Mesenchymal stem cell (in vitro differentiated cells and primary cell): ENCODE measurements at regions not wholly inside any gene's neighbourhood (a gene's known extent, or its start where the extent isn't known, plus 50 kb on each side); places are given as distances from the start of the nearest gene placed in this dataset.

ENCODE experiments used
- DNase-seq: peaks from one replicate; pipeline ENCODE4 v3.0.0-alpha.2; 2013
- H2AFZ ChIP-seq: one replicate; pipeline ENCODE4 v1.6.1; 2013; ENCODE audit warnings: low read depth, mild to moderate bottlenecking, control low read depth, inconsistent platforms, low read length, moderate library complexity
- H2AK5ac ChIP-seq: 2 replicates; pipeline ENCODE4 v1.6.1; 2013; ENCODE audit warnings: low read length, moderate library complexity, mild to moderate bottlenecking, inconsistent platforms; ENCODE audit not compliant: severe bottlenecking
- H2BK120ac ChIP-seq: one replicate; pipeline ENCODE4 v1.6.1; 2013; ENCODE audit warnings: low read depth, mild to moderate bottlenecking, inconsistent platforms, low read length, moderate library complexity
- H2BK12ac ChIP-seq, 2 experiments: one replicate each; pipeline ENCODE4 v1.6.1; 2013; ENCODE audit warnings: inconsistent platforms in 2 of 2, low read length in 2 of 2, mild to moderate bottlenecking in 2 of 2, moderate library complexity in 2 of 2, control low read depth in 1 of 2
- H2BK15ac ChIP-seq: one replicate; pipeline ENCODE4 v1.6.1; 2013; ENCODE audit warnings: mild to moderate bottlenecking, low read depth, inconsistent platforms; ENCODE audit not compliant: poor library complexity, severe bottlenecking
- H2BK5ac ChIP-seq: 2 replicates; pipeline ENCODE4 v1.6.1; 2013; ENCODE audit warnings: low read depth, mild to moderate bottlenecking, low read length, control low read depth, inconsistent platforms; ENCODE audit not compliant: poor library complexity, severe bottlenecking
- H3K14ac ChIP-seq, 2 experiments: one replicate each; pipeline ENCODE4 v1.6.1; 2013; ENCODE audit warnings: inconsistent platforms in 2 of 2, low read length in 2 of 2, control low read depth in 1 of 2, mild to moderate bottlenecking in 1 of 2, moderate library complexity in 1 of 2
- H3K18ac ChIP-seq, 2 experiments: one replicate each; pipeline ENCODE4 v1.6.1; 2013; ENCODE audit warnings: inconsistent platforms in 2 of 2, low read length in 2 of 2, control low read depth in 1 of 2, low read depth in 1 of 2, mild to moderate bottlenecking in 1 of 2
- H3K23ac ChIP-seq, 2 experiments: one replicate each; pipeline ENCODE4 v1.6.1; 2013; ENCODE audit warnings: inconsistent platforms in 2 of 2, low read length in 2 of 2, mild to moderate bottlenecking in 2 of 2, moderate library complexity in 2 of 2, control low read depth in 1 of 2
- H3K27ac ChIP-seq: 2 replicates; pipeline ENCODE4 v1.5.1; 2013; ENCODE audit warnings: mild to moderate bottlenecking, moderate library complexity, low read length, control low read depth, inconsistent platforms; ENCODE audit not compliant: poor library complexity, severe bottlenecking
- H3K27me3 ChIP-seq, 2 experiments: 2 replicates each; pipeline versions ENCODE4 v1.6.1 to v1.7.0; 2013; ENCODE audit warnings: low read length in 2 of 2, mild to moderate bottlenecking in 2 of 2, moderate library complexity in 2 of 2, control low read depth in 1 of 2, inconsistent platforms in 1 of 2; ENCODE audit not compliant: control insufficient read depth in 1 of 2, insufficient read depth in 1 of 2
- H3K36me3 ChIP-seq, 2 experiments: 2 replicates each; pipeline versions ENCODE4 v1.6.1 to v1.7.0; 2013; ENCODE audit warnings: low read length in 2 of 2, control low read depth in 1 of 2, inconsistent platforms in 1 of 2, low read depth in 1 of 2, mild to moderate bottlenecking in 1 of 2; ENCODE audit not compliant: insufficient read depth in 2 of 2, control insufficient read depth in 1 of 2
- H3K4ac ChIP-seq, 2 experiments: one replicate each; pipeline ENCODE4 v1.6.1; 2013; ENCODE audit warnings: inconsistent platforms in 2 of 2, low read length in 2 of 2, mild to moderate bottlenecking in 2 of 2, moderate library complexity in 2 of 2, control low read depth in 1 of 2, low read depth in 1 of 2
- H3K4me1 ChIP-seq: 2 replicates; pipeline ENCODE4 v1.6.1; 2013; ENCODE audit warnings: low read depth, low read length, control low read depth; ENCODE audit not compliant: control insufficient read depth, insufficient read depth
- H3K4me2 ChIP-seq: 2 replicates; pipeline ENCODE4 v1.6.1; 2013; ENCODE audit warnings: low read length, mild to moderate bottlenecking, inconsistent platforms; ENCODE audit not compliant: poor library complexity, severe bottlenecking
- H3K4me3 ChIP-seq, 2 experiments: 2 replicates each; pipeline versions ENCODE4 v1.5.1 to v1.7.0; 2013; ENCODE audit warnings: low read length in 2 of 2, mild to moderate bottlenecking in 2 of 2, control low read depth in 1 of 2, low read depth in 1 of 2; ENCODE audit not compliant: insufficient read depth in 1 of 2
- H3K79me1 ChIP-seq: replicated peaks from 2 replicates; pipeline ENCODE4 v1.6.1; 2013; ENCODE audit warnings: mild to moderate bottlenecking, control low read depth, low read length, inconsistent platforms; ENCODE audit not compliant: poor library complexity, severe bottlenecking
- H3K9ac ChIP-seq: 2 replicates; pipeline ENCODE4 v1.7.0; 2013; ENCODE audit warnings: mild to moderate bottlenecking, low read length, moderate library complexity
- H3K9me3 ChIP-seq: 2 replicates; pipeline ENCODE4 v1.7.0; 2013; ENCODE audit warnings: mild to moderate bottlenecking, low read length; ENCODE audit not compliant: control insufficient read depth
- H4K8ac ChIP-seq: one replicate; pipeline ENCODE4 v1.6.1; 2013; ENCODE audit warnings: inconsistent platforms, mild to moderate bottlenecking, low read length, moderate library complexity
- H4K91ac ChIP-seq: one replicate; pipeline ENCODE4 v1.6.1; 2013; ENCODE audit warnings: mild to moderate bottlenecking, low read length, inconsistent platforms
- WGBS: methylation state at CpG from one replicate; pipeline ENCODE4 v1.1.7; 2013; ENCODE audit warnings: mixed read lengths; 5-methylcytosine and 5-hydroxymethylcytosine counted together

GRCh38 chr4:134326866-134327265 lies 125.3 kb upstream of the PABPC4L start:
- no peak overlapping the region for H2BK12ac ChIP-seq
- no peak overlapping the region for H3K23ac ChIP-seq
- H3K9ac ChIP-seq = no peak overlapping the region
- H4K91ac ChIP-seq = no peak overlapping the region
- no peak overlapping the region for H3K4me3 ChIP-seq
- H3K14ac ChIP-seq = no peak overlapping the region
- H4K8ac ChIP-seq = no peak overlapping the region
- H3K27me3 ChIP-seq = no peaks in the 10 kb centered on the region
- H2BK5ac ChIP-seq = no peak overlapping the region
- no peak overlapping the region for H2AK5ac ChIP-seq
- H2BK15ac ChIP-seq = no peak overlapping the region
- no peak overlapping the region for H3K4me2 ChIP-seq
- no peak overlapping the region for H2AFZ ChIP-seq
- no peak overlapping the region for H3K18ac ChIP-seq
- DNase-seq = no peak
- no peaks in the 10 kb centered on the region for H3K9me3 ChIP-seq
- H3K36me3 ChIP-seq = no peaks in the 10 kb centered on the region
- H3K27ac ChIP-seq = no peak overlapping the region
- H3K4ac ChIP-seq = no peak overlapping the region
- H3K4me1 ChIP-seq = no peaks in the 10 kb centered on the region
- no peaks in the 10 kb centered on the region for H3K79me1 ChIP-seq
- H2BK120ac ChIP-seq = no peak overlapping the region
- WGBS = 96% methylated on average over 16 of the region's 16 CpGs

GRCh38 chr4:134324179-134324578 lies 122.6 kb upstream of the PABPC4L start:
- no peaks in the 10 kb centered on the region for H3K79me1 ChIP-seq
- H3K4me3 ChIP-seq = no peak overlapping the region
- no peaks in the 10 kb centered on the region for H3K36me3 ChIP-seq
- H2BK15ac ChIP-seq = no peak overlapping the region
- no peaks in the 10 kb centered on the region for H3K4me1 ChIP-seq
- no peak overlapping the region for H3K27ac ChIP-seq
- WGBS = no CpG with 5 or more reads among the region's 1 CpG
- H3K27me3 ChIP-seq = no peaks in the 10 kb centered on the region
- no peak overlapping the region for H2BK12ac ChIP-seq
- no peak overlapping the region for H3K14ac ChIP-seq
- H3K9me3 ChIP-seq = no peaks in the 10 kb centered on the region
- no peak overlapping the region for H2BK5ac ChIP-seq
- H4K8ac ChIP-seq = no peak overlapping the region
- H3K4me2 ChIP-seq = no peak overlapping the region
- no peak overlapping the region for H2AFZ ChIP-seq
- no peak overlapping the region for H3K18ac ChIP-seq
- no peak overlapping the region for H2AK5ac ChIP-seq
- H3K4ac ChIP-seq = no peak overlapping the region
- no peak overlapping the region for H4K91ac ChIP-seq
- H3K23ac ChIP-seq = no peak overlapping the region
- DNase-seq = no peak
- no peak overlapping the region for H3K9ac ChIP-seq
- H2BK120ac ChIP-seq = no peak overlapping the region

- no peak overlapping the region for H3K4ac ChIP-seq
- no peak overlapping the region for H2BK15ac ChIP-seq
- no peak overlapping the region for H4K91ac ChIP-seq
- H3K4me2 ChIP-seq = no peak overlapping the region
- H3K27ac ChIP-seq = no peak overlapping the region
- no peak overlapping the region for H3K9ac ChIP-seq
- no peaks in the 10 kb centered on the region for H3K4me1 ChIP-seq
- H3K23ac ChIP-seq = no peak overlapping the region
- no peak overlapping the region for H2BK120ac ChIP-seq
- H2BK12ac ChIP-seq = no peak overlapping the region
- 79% methylated on average over 1 of the region's 2 CpGs for WGBS
- H3K9me3 ChIP-seq = peaks cover 6% of the 10 kb centered on the region
- H3K4me3 ChIP-seq = no peak overlapping the region
- peak overlapping the region; percentile 62 for H2AFZ ChIP-seq
- peak; percentile 42 for DNase-seq
- H3K27me3 ChIP-seq = no peaks in the 10 kb centered on the region
- H3K14ac ChIP-seq = peak overlapping the region in 1 of 2 experiments; percentile 42
- no peaks in the 10 kb centered on the region for H3K36me3 ChIP-seq
- no peak overlapping the region for H4K8ac ChIP-seq
- no peak overlapping the region for H2AK5ac ChIP-seq
- no peak overlapping the region for H3K18ac ChIP-seq
- no peak overlapping the region for H2BK5ac ChIP-seq
- no peaks in the 10 kb centered on the region for H3K79me1 ChIP-seq
Measured at GRCh38 chr4:134320048-134320447, 118.5 kb upstream of the PABPC4L start.

- H3K79me1 ChIP-seq = no peaks in the 10 kb centered on the region
- no peak overlapping the region for H2AK5ac ChIP-seq
- H4K8ac ChIP-seq = no peak overlapping the region
- no peak overlapping the region for H3K27ac ChIP-seq
- H4K91ac ChIP-seq = no peak overlapping the region
- no peak overlapping the region for H2AFZ ChIP-seq
- H3K27me3 ChIP-seq = no peaks in the 10 kb centered on the region
- no peaks in the 10 kb centered on the region for H3K36me3 ChIP-seq
- no peaks in the 10 kb centered on the region for H3K4me1 ChIP-seq
- no peak overlapping the region for H3K14ac ChIP-seq
- no peak overlapping the region for H3K23ac ChIP-seq
- no peak overlapping the region for H3K18ac ChIP-seq
- H3K9ac ChIP-seq = no peak overlapping the region
- H3K4ac ChIP-seq = no peak overlapping the region
- H2BK12ac ChIP-seq = no peak overlapping the region
- H3K4me3 ChIP-seq = no peak overlapping the region
- H2BK120ac ChIP-seq = no peak overlapping the region
- no peak overlapping the region for H2BK15ac ChIP-seq
- peaks cover 6% of the 10 kb centered on the region for H3K9me3 ChIP-seq
- no peak overlapping the region for H3K4me2 ChIP-seq
- DNase-seq = no peak
- no peak overlapping the region for H2BK5ac ChIP-seq
- WGBS = no CpG with 5 or more reads among the region's 2 CpGs
Measured at GRCh38 chr4:134313591-134313990, 112.0 kb upstream of the PABPC4L start.
